ENCODE measurements at regions not wholly inside any gene's neighbourhood (a gene's known extent, or its start where the extent isn't known, plus 50 kb on each side); places are given as distances from the start of the nearest gene placed in this dataset.

DNA sequence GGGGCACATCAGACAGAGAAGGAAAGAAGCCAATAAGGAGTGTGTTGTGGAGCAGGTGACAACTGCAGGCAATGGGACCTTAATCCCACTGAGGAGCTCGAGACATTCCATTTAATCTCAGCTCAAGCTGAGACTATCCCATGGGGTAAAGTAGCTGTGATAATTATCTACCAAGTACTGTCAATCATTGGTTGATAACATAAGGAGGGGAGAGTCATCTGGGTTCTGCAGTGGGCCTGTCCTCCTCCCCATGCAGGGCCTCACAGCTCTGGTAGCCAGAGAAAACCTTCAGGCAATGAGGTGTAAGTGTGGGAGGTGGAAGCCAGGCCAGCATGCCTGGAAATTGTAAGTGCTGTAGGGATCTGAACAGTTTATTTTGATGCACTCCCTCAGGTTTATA lies 375.0 kb upstream of the ARID1B start:
- WGBS, 2 experiments (ENCODE audit: extremely low coverage in 2 of 2, insufficient read length in 1 of 2): no CpG with 5 or more reads among the region's 1 CpG
- no peak overlapping the region for H2AK9ac ChIP-seq (replicated peaks; ENCODE audit: low read depth, low read length, poor library complexity)

More for the DNA sequence above, 375.0 kb upstream of the ARID1B start:
- H4K20me1 ChIP-seq (ENCODE audit: insufficient read depth, low read length): no peaks in the 10 kb centered on the region
- no peaks in the 10 kb centered on the region for H3K9me1 ChIP-seq (ENCODE audit: insufficient read depth, low read length)
- no peak overlapping the region for H3K56ac ChIP-seq (ENCODE audit: extremely low read depth, insufficient read depth, low read length)
- H2BK15ac ChIP-seq (ENCODE audit: low read depth, low read length): no peak overlapping the region
- no peak overlapping the region for H2AK5ac ChIP-seq (ENCODE audit: low read depth, low read length)
- H2BK20ac ChIP-seq (ENCODE audit: low read depth, low read length): no peak overlapping the region
- H2BK120ac ChIP-seq (ENCODE audit: low read depth, low read length): no peak overlapping the region
- no peak overlapping the region for H3K9ac ChIP-seq (ENCODE audit: low read depth, low read length)
- no peak overlapping the region for H4K91ac ChIP-seq (ENCODE audit: insufficient read depth, low read depth, low read length)
- H3K23ac ChIP-seq (ENCODE audit: low read depth, low read length): no peak overlapping the region
- no peaks in the 10 kb centered on the region for H3K9me3 ChIP-seq (ENCODE audit: control insufficient read depth, insufficient read depth, low read length)
- DNase-seq: no peak
- H3K4me2 ChIP-seq (ENCODE audit: low read depth, low read length): no peak overlapping the region
- no peak overlapping the region for H3K4me3 ChIP-seq (ENCODE audit: insufficient read depth, low read depth, low read length)
- intact Hi-C loops (cut with micrococcal nuclease): no loop called here
- no peak overlapping the region for H4K5ac ChIP-seq (ENCODE audit: low read depth, low read length)
- no peaks in the 10 kb centered on the region for H3K4me1 ChIP-seq (ENCODE audit: control insufficient read depth, insufficient read depth, low read length)
- no peak for ATAC-seq (ENCODE audit: low read depth)
- no peak overlapping the region for H3K27ac ChIP-seq (ENCODE audit: insufficient read depth, low read length)
- POLR2A ChIA-PET (ENCODE audit: unreplicated experiment): no interaction called here
- H2AFZ ChIP-seq (replicated peaks; ENCODE audit: low read length, poor library complexity): no peak overlapping the region
- H3K4ac ChIP-seq (ENCODE audit: low read depth, low read length): no peak overlapping the region
- H3K14ac ChIP-seq (replicated peaks; ENCODE audit: low read depth, low read length): no peak overlapping the region
- peaks cover 7% of the 10 kb centered on the region for H3K27me3 ChIP-seq (ENCODE audit: control insufficient read depth, insufficient read depth, low read length)
- no TSS peak for BruUV-seq (replicated peaks)
- H2BK5ac ChIP-seq (ENCODE audit: low read depth, low read length, poor library complexity, severe bottlenecking): no peak overlapping the region
- no peak overlapping the region for H4K8ac ChIP-seq (ENCODE audit: low read depth in 2 of 2, low read length in 2 of 2)
- TF ChIP-seq CHD1 (IDR thresholded peaks at IDR 0.05; ENCODE audit: low read depth, low read length) (no peak), FOS (IDR thresholded peaks at IDR 0.05; ENCODE audit: low read depth, low read length) (no peak), MAFK (IDR thresholded peaks at IDR 0.05; ENCODE audit: low read depth, low read length) (no peak), BHLHE40 (IDR thresholded peaks at IDR 0.05; ENCODE audit: low read depth, low read length) (no peak), RCOR1 (IDR thresholded peaks at IDR 0.05; ENCODE audit: insufficient replicate concordance, low read length) (no peak), MAZ (IDR thresholded peaks at IDR 0.05; ENCODE audit: borderline replicate concordance, low read depth, low read length) (no peak), POLR2A (IDR thresholded peaks at IDR 0.05; ENCODE audit: low read depth, low read length) (no peak), NFE2L2 (IDR thresholded peaks at IDR 0.05; ENCODE audit: low read depth, low read length) (no peak), RFX5 (IDR thresholded peaks at IDR 0.05; ENCODE audit: low read depth, low read length) (no peak), RAD21 (IDR thresholded peaks at IDR 0.05; ENCODE audit: low read length) (no peak), SMC3 (IDR thresholded peaks at IDR 0.05; ENCODE audit: low read depth, low read length) (no peak), CEBPB (IDR thresholded peaks at IDR 0.05; ENCODE audit: low read depth, low read length) (no peak), MXI1 (IDR thresholded peaks at IDR 0.05; ENCODE audit: borderline replicate concordance, low read depth, low read length) (no peak)
- TF ChIP-seq, protein P1, sequence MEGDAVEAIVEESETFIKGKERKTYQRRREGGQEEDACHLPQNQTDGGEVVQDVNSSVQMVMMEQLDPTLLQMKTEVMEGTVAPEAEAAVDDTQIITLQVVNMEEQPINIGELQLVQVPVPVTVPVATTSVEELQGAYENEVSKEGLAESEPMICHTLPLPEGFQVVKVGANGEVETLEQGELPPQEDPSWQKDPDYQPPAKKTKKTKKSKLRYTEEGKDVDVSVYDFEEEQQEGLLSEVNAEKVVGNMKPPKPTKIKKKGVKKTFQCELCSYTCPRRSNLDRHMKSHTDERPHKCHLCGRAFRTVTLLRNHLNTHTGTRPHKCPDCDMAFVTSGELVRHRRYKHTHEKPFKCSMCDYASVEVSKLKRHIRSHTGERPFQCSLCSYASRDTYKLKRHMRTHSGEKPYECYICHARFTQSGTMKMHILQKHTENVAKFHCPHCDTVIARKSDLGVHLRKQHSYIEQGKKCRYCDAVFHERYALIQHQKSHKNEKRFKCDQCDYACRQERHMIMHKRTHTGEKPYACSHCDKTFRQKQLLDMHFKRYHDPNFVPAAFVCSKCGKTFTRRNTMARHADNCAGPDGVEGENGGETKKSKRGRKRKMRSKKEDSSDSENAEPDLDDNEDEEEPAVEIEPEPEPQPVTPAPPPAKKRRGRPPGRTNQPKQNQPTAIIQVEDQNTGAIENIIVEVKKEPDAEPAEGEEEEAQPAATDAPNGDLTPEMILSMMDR (conservative IDR thresholded peaks at IDR 0.05; ENCODE audit: low read depth, low read length): no peak
- TF ChIP-seq, protein P2, sequence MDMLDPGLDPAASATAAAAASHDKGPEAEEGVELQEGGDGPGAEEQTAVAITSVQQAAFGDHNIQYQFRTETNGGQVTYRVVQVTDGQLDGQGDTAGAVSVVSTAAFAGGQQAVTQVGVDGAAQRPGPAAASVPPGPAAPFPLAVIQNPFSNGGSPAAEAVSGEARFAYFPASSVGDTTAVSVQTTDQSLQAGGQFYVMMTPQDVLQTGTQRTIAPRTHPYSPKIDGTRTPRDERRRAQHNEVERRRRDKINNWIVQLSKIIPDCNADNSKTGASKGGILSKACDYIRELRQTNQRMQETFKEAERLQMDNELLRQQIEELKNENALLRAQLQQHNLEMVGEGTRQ (IDR thresholded peaks at IDR 0.05; ENCODE audit: low read depth, low read length): no peak
- TF ChIP-seq, protein P3, sequence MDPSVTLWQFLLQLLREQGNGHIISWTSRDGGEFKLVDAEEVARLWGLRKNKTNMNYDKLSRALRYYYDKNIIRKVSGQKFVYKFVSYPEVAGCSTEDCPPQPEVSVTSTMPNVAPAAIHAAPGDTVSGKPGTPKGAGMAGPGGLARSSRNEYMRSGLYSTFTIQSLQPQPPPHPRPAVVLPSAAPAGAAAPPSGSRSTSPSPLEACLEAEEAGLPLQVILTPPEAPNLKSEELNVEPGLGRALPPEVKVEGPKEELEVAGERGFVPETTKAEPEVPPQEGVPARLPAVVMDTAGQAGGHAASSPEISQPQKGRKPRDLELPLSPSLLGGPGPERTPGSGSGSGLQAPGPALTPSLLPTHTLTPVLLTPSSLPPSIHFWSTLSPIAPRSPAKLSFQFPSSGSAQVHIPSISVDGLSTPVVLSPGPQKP (IDR thresholded peaks at IDR 0.05; ENCODE audit: borderline replicate concordance, low read depth, low read length): no peak
- CTCF ChIA-PET: interaction anchor here (0.6 kb wide), 1 partner anchor 915 kb away, joined by 7 read pairs; no protein-coding TSS in a partner anchor
- no peaks in the 10 kb centered on the region for H3K36me3 ChIP-seq (ENCODE audit: control insufficient read depth, insufficient read depth, low read length)
- dilution Hi-C loops (cut with HindIII; ENCODE audit: low sequenced_read_pairs, unreplicated experiment): no loop called here
- in situ Hi-C loops (cut with MboI; ENCODE audit: low sequenced_read_pairs): no loop called here
- H3K79me1 ChIP-seq (ENCODE audit: low read depth in 1 of 2, low read length in 2 of 2): no peaks in the 10 kb centered on the region
- no peak overlapping the region for H3K18ac ChIP-seq (ENCODE audit: low read depth, low read length)
